Ovary (tissue), 7 donors: ENCODE measurements at regions not wholly inside any gene's neighbourhood (a gene's known extent, or its start where the extent isn't known, plus 50 kb on each side); places are given as distances from the start of the nearest gene placed in this dataset.

ENCODE experiments used
- DNase-seq, 5 donors: peaks; one replicate each; pipeline ENCODE4 v3.0.0-alpha.2; 2019 to 2020
- H3K27ac ChIP-seq, 2 donors: fragments of 200-600 bp; one replicate each; pipeline versions ENCODE4 v1.5.1 to v1.8.0; 2019 to 2022
- H3K27me3 ChIP-seq: fragments of 200-600 bp; one replicate; pipeline ENCODE4 v1.8.0; 2022
- H3K36me3 ChIP-seq: fragments of 200-600 bp; sonication (generic); one replicate; pipeline ENCODE4 v1.5.1; 2019
- H3K4me1 ChIP-seq: one replicate; pipeline ENCODE4 v1.8.1; 2013; ENCODE audit warnings: mild to moderate bottlenecking, moderate library complexity; ENCODE audit not compliant: insufficient read depth
- H3K4me3 ChIP-seq: fragments of 200-600 bp; sonication (generic); one replicate; pipeline ENCODE4 v1.5.1; 2017
- H3K9me3 ChIP-seq, 2 donors: fragments of 200-600 bp in 1 of 2; sonication (generic) in 1 of 2; one replicate each; pipeline versions ENCODE4 v1.5.1 to v1.8.1; 2013 to 2019; ENCODE audit warnings: mild to moderate bottlenecking in 1 of 2, moderate library complexity in 1 of 2
- EP300 ChIP-seq: sonication (generic); formaldehyde crosslinking; IDR thresholded peaks from one replicate; pipeline ENCODE4 v1.6.1; 2017; ENCODE audit warnings: antibody characterized with exemption
- POLR2A ChIP-seq: fragments of 450-650 bp; IDR thresholded peaks from one replicate; pipeline ENCODE4 v1.6.1; 2017; ENCODE audit warnings: antibody characterized with exemption, mild to moderate bottlenecking, moderate library complexity
- WGBS, 3 donors: extraction: QIAGEN DNeasy Blood & Tissue Kit in 1 of 3; methylation state at CpG; one replicate each; pipeline versions ENCODE4 v1.1.5 to v1.1.7; 2013 to 2017; 5-methylcytosine and 5-hydroxymethylcytosine counted together
- intact Hi-C, 4 donors: fragments of 100-400 bp; cut with DNase I; formaldehyde crosslinking; loops; one replicate each; pipeline versions ENCODE4 v1.11.0 to v1.15.1; 2022 to 2023
- TF ChIP-seq, protein P1 (sequence below), 3 donors: fragments of 450-650 bp in 2 of 3; fragments of 200-600 bp in 1 of 3; IDR thresholded peaks; one replicate each; pipeline versions ENCODE4 v1.5.1 to v1.8.0; 2016 to 2022; ENCODE audit warnings: antibody characterized with exemption in 3 of 3, mild to moderate bottlenecking in 1 of 3
- donor health status: DM: no; HTN: no; CAD: no; lungs with moderate emphysema.
- donor health status: DM: no; HTN: no; CAD: no.
- donor health status: Bipolar disorder and iron deficiency.
- donor health status: DM: no; HTN: no; CAD: no.
- donor health status: DM: yes; HTN: yes; CAD: no.

GRCh38 chr1:199163670-199164069 is 524.8 kb downstream of the PTPRC start:
- no peak for TF ChIP-seq POLR2A
- TF ChIP-seq, protein P1, sequence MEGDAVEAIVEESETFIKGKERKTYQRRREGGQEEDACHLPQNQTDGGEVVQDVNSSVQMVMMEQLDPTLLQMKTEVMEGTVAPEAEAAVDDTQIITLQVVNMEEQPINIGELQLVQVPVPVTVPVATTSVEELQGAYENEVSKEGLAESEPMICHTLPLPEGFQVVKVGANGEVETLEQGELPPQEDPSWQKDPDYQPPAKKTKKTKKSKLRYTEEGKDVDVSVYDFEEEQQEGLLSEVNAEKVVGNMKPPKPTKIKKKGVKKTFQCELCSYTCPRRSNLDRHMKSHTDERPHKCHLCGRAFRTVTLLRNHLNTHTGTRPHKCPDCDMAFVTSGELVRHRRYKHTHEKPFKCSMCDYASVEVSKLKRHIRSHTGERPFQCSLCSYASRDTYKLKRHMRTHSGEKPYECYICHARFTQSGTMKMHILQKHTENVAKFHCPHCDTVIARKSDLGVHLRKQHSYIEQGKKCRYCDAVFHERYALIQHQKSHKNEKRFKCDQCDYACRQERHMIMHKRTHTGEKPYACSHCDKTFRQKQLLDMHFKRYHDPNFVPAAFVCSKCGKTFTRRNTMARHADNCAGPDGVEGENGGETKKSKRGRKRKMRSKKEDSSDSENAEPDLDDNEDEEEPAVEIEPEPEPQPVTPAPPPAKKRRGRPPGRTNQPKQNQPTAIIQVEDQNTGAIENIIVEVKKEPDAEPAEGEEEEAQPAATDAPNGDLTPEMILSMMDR (IDR thresholded peaks at IDR 0.05), result no peak
- no peak for TF ChIP-seq EP300
- H3K36me3 ChIP-seq, result no peaks in the 10 kb centered on the region
- H3K27ac ChIP-seq, result no peak overlapping the region
- no peak for DNase-seq
- no peak overlapping the region for H3K4me3 ChIP-seq
- no peaks in the 10 kb centered on the region for H3K4me1 ChIP-seq
- 52 to 73% (median 55%) methylated on average over 1 of the region's 1 CpG for WGBS, 3 donors
- H3K27me3 ChIP-seq, result no peaks in the 10 kb centered on the region
- intact Hi-C loops, result no loop called here
- no peaks in the 10 kb centered on the region for H3K9me3 ChIP-seq

- no peaks in the 10 kb centered on the region for H3K9me3 ChIP-seq
- no peak overlapping the region for H3K27ac ChIP-seq
- TF ChIP-seq POLR2A (no peak), EP300 (no peak)
- TF ChIP-seq, protein P1 (IDR thresholded peaks at IDR 0.05), result no peak
- H3K4me1 ChIP-seq, result no peaks in the 10 kb centered on the region
- intact Hi-C loops, result no loop called here
- WGBS, 3 donors, result 82 to 84% (median 82%) methylated on average over 3 of the region's 3 CpGs
- no peaks in the 10 kb centered on the region for H3K36me3 ChIP-seq
- H3K4me3 ChIP-seq, result no peak overlapping the region
- no peaks in the 10 kb centered on the region for H3K27me3 ChIP-seq
- no peak for DNase-seq
Measured at GRCh38 chr1:199167460-199167859, 528.6 kb downstream of the PTPRC start.

- no peak for DNase-seq
- TF ChIP-seq EP300 (no peak), POLR2A (no peak)
- TF ChIP-seq, protein P1 (IDR thresholded peaks at IDR 0.05), result no peak
- H3K27ac ChIP-seq, result no peak overlapping the region
- intact Hi-C loops, result no loop called here
- H3K4me1 ChIP-seq, result no peaks in the 10 kb centered on the region
- H3K9me3 ChIP-seq, result no peaks in the 10 kb centered on the region
- WGBS, 3 donors, result 87 to 92% (median 88%) methylated on average over 2 of the region's 2 CpGs
- H3K36me3 ChIP-seq, result no peaks in the 10 kb centered on the region
- no peaks in the 10 kb centered on the region for H3K27me3 ChIP-seq
- H3K4me3 ChIP-seq, result no peak overlapping the region
Measured at GRCh38 chr1:199168888-199169585, 530.2 kb downstream of the PTPRC start.

DNA sequence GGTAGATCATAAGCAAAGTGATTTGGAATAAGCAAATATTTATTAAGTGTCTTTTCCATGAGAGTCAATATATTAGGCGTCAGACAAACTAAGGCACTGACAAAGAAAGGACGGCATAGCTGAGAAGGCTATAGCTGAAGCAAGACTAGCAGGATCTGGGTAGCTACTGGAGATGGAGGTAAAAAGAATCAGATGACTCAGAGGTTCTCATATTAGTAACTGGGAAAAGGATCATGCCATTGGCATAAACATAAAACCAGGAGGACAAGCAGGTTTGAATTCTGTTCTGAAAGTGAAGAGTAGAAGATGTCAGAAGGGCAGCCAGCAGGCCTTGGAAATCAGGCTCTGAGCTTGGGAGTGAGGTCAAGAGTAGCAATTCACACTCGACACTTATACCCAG is 531.9 kb downstream of the PTPRC start:
- no peaks in the 10 kb centered on the region for H3K4me1 ChIP-seq
- no peak for DNase-seq
- TF ChIP-seq, protein P1 (IDR thresholded peaks at IDR 0.05), result no peak
- no peaks in the 10 kb centered on the region for H3K9me3 ChIP-seq
- H3K36me3 ChIP-seq, result no peaks in the 10 kb centered on the region
- H3K4me3 ChIP-seq, result no peak overlapping the region
- no peak overlapping the region for H3K27ac ChIP-seq
- no peaks in the 10 kb centered on the region for H3K27me3 ChIP-seq
- WGBS, 3 donors, result 90 to 93% (median 91%) methylated on average over 3 of the region's 3 CpGs
- intact Hi-C loops, result no loop called here
